DND-41 (cell line): ENCODE measurements at regions not wholly inside any gene's neighbourhood (a gene's known extent, or its start where the extent isn't known, plus 50 kb on each side); places are given as distances from the start of the nearest gene placed in this dataset.

Experiments used
- CTCF ChIP-seq: IDR thresholded peaks from 2 replicates; pipeline ENCODE4 v1.5.1; 2012; ENCODE audit warnings: borderline replicate concordance, low read length, moderate library complexity, mild to moderate bottlenecking; ENCODE audit not compliant: poor library complexity, severe bottlenecking; ENCODE audit errors: extremely low read depth
- EZH2 ChIP-seq: IDR thresholded peaks from 3 replicates; pipeline ENCODE4 v1.6.1; 2012; ENCODE audit warnings: borderline replicate concordance, low read depth, mild to moderate bottlenecking, moderate library complexity, low read length, inconsistent platforms; ENCODE audit not compliant: severe bottlenecking

GRCh38 chr11:96942855-96943254 lies 553.0 kb downstream of the JRKL start:
- TF ChIP-seq CTCF, result no peak
- no peak for TF ChIP-seq EZH2
